Forelimb muscle (tissue), 1 donor: ENCODE measurements at regions not wholly inside any gene's neighbourhood (a gene's known extent, or its start where the extent isn't known, plus 50 kb on each side); places are given as distances from the start of the nearest gene placed in this dataset.

Experiments used
- DNase-seq: peaks from one replicate; pipeline ENCODE4 v3.0.0-alpha.2; 2013; ENCODE audit warnings: low read depth

- DNase-seq: no peak
Observed at GRCh38 chr9:134275375-134275774, 50.9 kb upstream of the RXRA start.

- DNase-seq: no peak
Observed at GRCh38 chr9:134276453-134277245, 49.6 kb upstream of the RXRA start.
